A673 (cell line): ENCODE measurements at regions not wholly inside any gene's neighbourhood (a gene's known extent, or its start where the extent isn't known, plus 50 kb on each side); places are given as distances from the start of the nearest gene placed in this dataset.

Experiments
- BruUV-seq: library from RNA; stranded (reverse); fragments of 400-500 nt; replicated peaks from 2 replicates; lab custom pipeline; 2021; lab: Mats Ljungman, UMichigan
- CTCF ChIA-PET: fragments of 300-600 bp; sonication (Branson Sonifier 250); formaldehyde crosslinking; loops from one replicate; lab custom pipeline; 2022; ENCODE audit warnings: antibody characterized with exemption; lab: Charles Lee
- POLR2A ChIA-PET: fragments of 300-600 bp; sonication (Branson Sonifier 250); formaldehyde crosslinking; loops from one replicate; lab custom pipeline; 2022; ENCODE audit warnings: antibody characterized with exemption; ENCODE audit not compliant: low non-redundant PET; lab: Charles Lee
- DNase-seq: peaks from one replicate; pipeline ENCODE4 v3.0.0-alpha.2; 2015; ENCODE audit warnings: low spot score
- H3K27ac ChIP-seq: fragments of 200-600 bp; sonication (generic); 2 replicates; pipeline ENCODE4 v1.5.1; 2016; ENCODE audit warnings: mixed run types, low read depth, mild to moderate bottlenecking, mixed read lengths, antibody characterized with exemption, low read length; ENCODE audit not compliant: poor library complexity, severe bottlenecking
- H3K27me3 ChIP-seq: fragments of 200-600 bp; sonication (generic); replicated peaks from 2 replicates; pipeline ENCODE4 v1.6.1; 2017; ENCODE audit warnings: mixed run types, low read depth, mild to moderate bottlenecking, mixed read lengths, antibody characterized with exemption, low read length; ENCODE audit not compliant: insufficient read depth, poor library complexity
- H3K36me3 ChIP-seq: fragments of 200-600 bp; sonication (generic); 2 replicates; pipeline ENCODE4 v1.6.1; 2016; ENCODE audit warnings: mixed run types, mild to moderate bottlenecking, mixed read lengths, antibody characterized with exemption, low read length; ENCODE audit not compliant: insufficient read depth, poor library complexity, severe bottlenecking
- H3K4me1 ChIP-seq: fragments of 200-600 bp; sonication (generic); 2 replicates; pipeline ENCODE4 v1.6.1; 2017; ENCODE audit warnings: mixed run types, mild to moderate bottlenecking, mixed read lengths, antibody characterized with exemption, low read length; ENCODE audit not compliant: insufficient read depth, poor library complexity, severe bottlenecking
- H3K4me3 ChIP-seq: fragments of 200-600 bp; sonication (generic); 2 replicates; pipeline ENCODE4 v1.5.1; 2016; ENCODE audit warnings: low read depth, mixed run types, mild to moderate bottlenecking, mixed read lengths, low read length; ENCODE audit not compliant: poor library complexity, severe bottlenecking
- H3K9me3 ChIP-seq: fragments of 200-600 bp; sonication (generic); 2 replicates; pipeline ENCODE4 v1.6.1; 2016; ENCODE audit warnings: mixed run types, low read depth, mild to moderate bottlenecking, mixed read lengths, antibody characterized with exemption, low read length; ENCODE audit not compliant: poor library complexity, severe bottlenecking
- CTCF ChIP-seq: fragments of 300-800, 200-600 bp; sonication (generic); conservative IDR thresholded peaks from 2 replicates; pipeline ENCODE4 v1.5.1; 2017; ENCODE audit warnings: low read depth, mild to moderate bottlenecking, antibody characterized with exemption, low read length, moderate library complexity, mixed read lengths
- EZH2 ChIP-seq: fragments of 200-600 bp; sonication (generic); IDR thresholded peaks from 2 replicates; pipeline ENCODE4 v1.6.1; 2017; ENCODE audit warnings: borderline replicate concordance, low read depth, mild to moderate bottlenecking, mixed read lengths, antibody characterized with exemption, low read length; ENCODE audit not compliant: poor library complexity, severe bottlenecking
- intact Hi-C: fragments of 100-400 bp; cut with micrococcal nuclease; formaldehyde crosslinking; loops from one replicate; pipeline ENCODE4 v1.10.0; 2022; ENCODE audit not compliant: unreplicated experiment

GRCh38 chr7:49418963-49419362, 354.5 kb upstream of the VWC2 start:
- Histone ChIP-seq H3K4me1 (no peaks in the 10 kb centered on the region), H3K9me3 (peaks cover 14% of the 10 kb centered on the region), H3K36me3 (no peaks in the 10 kb centered on the region), H3K4me3 (no peak overlapping the region), H3K27me3 (no peaks in the 10 kb centered on the region), H3K27ac (no peak overlapping the region)
- intact Hi-C loops: no loop called here
- BruUV-seq: no TSS peak
- no peak for TF ChIP-seq EZH2
- no peak for TF ChIP-seq CTCF
- CTCF ChIA-PET: no interaction called here
- no peak for DNase-seq
- POLR2A ChIA-PET: no interaction called here

- ChIA-PET CTCF (no interaction called here), POLR2A (no interaction called here)
- TF ChIP-seq EZH2 (no peak), CTCF (no peak)
- Histone ChIP-seq H3K4me3 (no peak overlapping the region), H3K4me1 (no peaks in the 10 kb centered on the region), H3K27me3 (no peaks in the 10 kb centered on the region), H3K36me3 (no peaks in the 10 kb centered on the region), H3K27ac (no peak overlapping the region), H3K9me3 (peaks cover under 1% of the 10 kb centered on the region)
- intact Hi-C loops: no loop called here
- no peak for DNase-seq
- no TSS peak for BruUV-seq
Measured at GRCh38 chr7:49422564-49422963, 350.9 kb upstream of the VWC2 start.

- H3K4me3 ChIP-seq: no peak overlapping the region
- no peaks in the 10 kb centered on the region for H3K27me3 ChIP-seq
- peaks cover 9% of the 10 kb centered on the region for H3K9me3 ChIP-seq
- no peak for DNase-seq
- H3K27ac ChIP-seq: no peak overlapping the region
- no peaks in the 10 kb centered on the region for H3K36me3 ChIP-seq
- H3K4me1 ChIP-seq: no peaks in the 10 kb centered on the region
- no TSS peak for BruUV-seq
- POLR2A ChIA-PET: no interaction called here
- intact Hi-C loops: no loop called here
- TF ChIP-seq EZH2 (no peak), CTCF (no peak)
- CTCF ChIA-PET: no interaction called here
Measured at GRCh38 chr7:49424109-49424508, 349.3 kb upstream of the VWC2 start.
